Activated CD4-positive, alpha-beta T cell treated with anti-CD3 and anti-CD28 coated beads for 1 hour (primary cell): ENCODE measurements at regions not wholly inside any gene's neighbourhood (a gene's known extent, or its start where the extent isn't known, plus 50 kb on each side); places are given as distances from the start of the nearest gene placed in this dataset.
"Not testable (repeated sequence)": the region's sequence is repeated elsewhere in the genome, so short reads cannot be mapped to it uniquely, and the experiment has no call there.

Experiments
- DNase-seq: peaks from one replicate; pipeline ENCODE4 v3.0.0-alpha.2; 2020

DNA sequence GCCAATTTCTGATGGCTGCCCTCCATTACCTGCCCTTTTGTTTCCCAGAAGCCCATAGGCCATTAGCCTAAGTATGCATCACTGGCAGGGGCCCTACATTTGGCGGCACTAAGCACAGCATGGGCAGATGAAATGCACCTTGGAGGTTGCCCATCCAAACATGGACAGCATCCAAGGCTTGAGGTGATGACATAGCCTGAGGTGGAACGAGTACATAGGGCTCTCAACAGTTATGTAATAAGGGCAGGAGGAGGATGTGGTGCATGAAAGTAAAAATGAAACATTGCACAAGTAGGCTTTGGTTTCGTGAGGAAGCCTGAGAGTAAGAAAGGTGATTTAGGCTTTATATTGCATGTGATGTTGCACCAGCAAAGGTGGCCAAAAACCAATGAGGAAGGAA, 148.1 kb downstream of the FAM76B start:
- DNase-seq: no peak

DNA sequence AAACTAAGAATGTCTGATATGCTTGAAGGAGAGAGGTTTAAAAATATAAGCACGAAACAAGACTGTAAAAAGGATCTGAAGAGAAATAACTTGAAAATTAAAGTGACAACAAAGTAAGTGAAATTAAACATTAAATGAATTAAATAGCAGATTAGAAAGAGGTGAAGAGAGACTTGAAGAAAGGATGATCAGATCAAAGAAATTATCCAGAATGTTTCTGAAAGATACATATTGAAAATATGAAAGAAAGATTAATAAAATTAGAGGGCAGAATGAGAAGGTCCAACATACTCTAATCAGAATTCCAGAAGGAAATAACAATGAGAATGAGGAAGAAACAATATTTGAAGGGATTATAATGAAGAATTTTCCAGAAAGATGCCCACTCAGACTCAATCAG, 151.1 kb downstream of the FAM76B start:
- no peak for DNase-seq

DNA sequence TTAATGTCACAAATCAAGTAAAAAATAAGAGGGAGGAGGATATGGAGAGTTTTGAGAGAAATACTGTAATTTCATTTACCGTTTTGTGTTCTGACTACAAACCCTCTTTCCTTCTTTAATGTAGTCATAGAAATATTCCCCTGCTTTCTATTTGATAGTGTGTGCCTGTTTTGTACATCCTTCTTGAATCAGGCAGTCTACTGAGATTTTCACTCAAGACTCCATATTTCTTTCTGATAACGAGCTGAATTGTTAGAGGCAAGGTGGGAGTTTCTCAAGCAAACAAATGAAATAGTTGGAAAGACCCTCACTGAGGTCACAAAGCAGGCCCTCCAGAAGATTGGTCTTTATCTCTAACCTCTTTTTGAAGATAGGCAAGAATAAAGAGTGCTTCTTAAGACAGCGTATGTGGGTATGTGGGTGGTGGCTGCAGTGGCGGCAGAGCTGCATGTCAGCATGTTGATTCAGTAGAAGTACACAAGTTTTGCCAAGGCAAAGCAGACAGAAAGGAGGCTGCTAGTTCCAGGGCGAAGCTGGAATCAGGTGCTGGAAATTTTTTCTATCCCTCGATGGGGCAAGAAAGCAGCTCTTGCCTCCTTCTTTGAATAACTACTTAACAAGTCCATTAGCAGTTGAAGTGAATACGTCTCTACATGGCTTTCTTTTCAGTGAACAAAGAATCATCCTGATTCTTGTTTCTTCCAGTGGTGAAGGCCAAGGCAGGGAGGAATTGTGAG, 164.2 kb downstream of the FAM76B start:
- no peak for DNase-seq

DNA sequence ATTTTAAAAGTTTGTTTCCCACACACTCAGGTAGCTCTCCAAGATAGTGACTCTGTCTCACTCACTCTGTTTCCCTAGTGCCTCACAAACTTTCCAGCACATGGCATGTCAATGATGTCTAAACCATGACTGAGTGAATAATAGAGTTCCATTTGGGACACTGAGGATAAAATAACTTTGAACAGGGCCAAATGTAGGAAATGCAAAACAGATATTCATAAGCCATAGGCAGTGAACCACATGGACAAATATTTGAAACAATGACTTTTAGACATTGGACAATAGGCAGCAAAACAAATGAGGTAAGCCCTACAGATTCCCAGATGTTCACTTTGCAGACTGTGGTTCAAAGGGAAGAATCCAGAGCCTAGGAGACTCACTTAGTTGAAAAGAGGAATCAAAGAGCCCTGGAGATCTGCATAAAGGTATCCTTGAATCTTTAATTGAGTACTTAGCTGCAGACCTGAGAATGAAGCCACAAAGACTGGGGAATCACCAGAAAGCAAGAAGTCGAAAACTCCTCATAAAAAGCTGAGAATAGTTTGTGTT, 173.3 kb downstream of the FAM76B start:
- no peak for DNase-seq

GRCh38 chr11:95611827-95612226, 177.8 kb downstream of the FAM76B start:
- no peak for DNase-seq

- not testable (repeated sequence) for DNase-seq
Observed at GRCh38 chr11:95610185-95610584, 179.4 kb downstream of the FAM76B start.

GRCh38 chr11:95608093-95608492, 181.5 kb downstream of the FAM76B start:
- DNase-seq: no peak

DNA sequence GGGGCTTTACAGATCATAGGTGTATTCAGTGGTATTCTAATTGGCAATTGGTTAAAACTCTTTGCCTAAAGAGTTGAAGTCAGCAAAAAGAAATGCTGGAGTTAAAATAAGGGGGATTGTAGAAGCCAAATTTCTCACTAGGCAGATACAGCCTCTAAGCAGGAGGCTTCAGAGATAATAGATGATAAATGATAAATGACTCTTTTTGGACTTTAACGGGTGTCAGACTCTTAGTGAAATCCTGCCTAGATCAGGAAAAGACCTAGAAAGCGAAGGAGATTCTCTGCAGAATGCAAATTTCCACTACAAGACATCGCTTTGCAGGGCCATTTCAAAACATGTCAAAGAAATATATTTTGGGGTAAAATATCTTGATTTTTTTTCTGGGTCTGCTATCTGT, 182.8 kb downstream of the FAM76B start:
- DNase-seq: no peak

GRCh38 chr11:95605271-95605940, 184.2 kb downstream of the FAM76B start:
- no peak for DNase-seq

GRCh38 chr11:95599959-95600586, 189.5 kb downstream of the FAM76B start:
- DNase-seq: no peak

DNA sequence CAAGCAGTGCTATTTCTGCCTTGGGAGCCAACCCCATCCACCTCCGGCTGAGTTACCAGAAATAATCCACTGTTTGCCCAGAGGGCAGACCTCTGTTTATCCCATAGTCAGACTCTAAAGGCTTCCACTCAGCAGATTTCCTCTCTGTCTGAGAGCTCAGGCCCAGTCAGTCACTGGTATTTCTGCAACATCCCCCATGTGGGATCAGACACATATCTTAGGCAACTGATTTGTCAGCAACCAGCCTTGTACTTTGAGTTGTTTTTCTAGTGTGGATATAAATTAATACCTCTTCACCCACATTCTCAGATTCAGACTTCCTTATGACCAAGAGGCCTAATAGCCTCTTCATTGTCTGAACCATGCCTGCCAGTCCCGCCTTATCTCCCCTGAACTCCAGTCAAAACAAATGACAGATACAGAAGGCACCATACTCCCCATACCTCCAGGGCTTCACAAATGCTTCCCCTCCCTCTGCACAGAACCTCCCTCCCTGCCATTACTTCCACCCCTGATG, 193.6 kb downstream of the FAM76B start:
- no peak for DNase-seq

DNA sequence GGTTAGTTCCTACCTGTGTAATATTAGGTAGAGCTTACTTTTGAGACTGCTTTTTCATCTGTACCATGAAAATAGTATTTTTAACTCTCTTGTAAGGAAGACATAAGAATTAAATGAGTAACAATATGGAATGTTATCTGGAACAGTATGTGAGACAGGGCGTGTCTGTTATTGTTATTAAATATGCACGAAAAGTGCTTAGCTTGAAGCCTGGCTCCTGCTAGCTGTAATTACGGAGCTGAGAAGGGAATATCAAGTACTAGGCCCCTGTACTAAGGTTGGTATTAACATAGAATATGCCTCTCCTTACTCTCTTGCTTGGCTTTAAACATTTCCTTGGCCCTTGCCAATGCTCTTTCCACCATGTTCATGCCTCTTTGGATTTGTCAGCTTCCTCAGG, 194.0 kb downstream of the FAM76B start:
- no peak for DNase-seq

DNA sequence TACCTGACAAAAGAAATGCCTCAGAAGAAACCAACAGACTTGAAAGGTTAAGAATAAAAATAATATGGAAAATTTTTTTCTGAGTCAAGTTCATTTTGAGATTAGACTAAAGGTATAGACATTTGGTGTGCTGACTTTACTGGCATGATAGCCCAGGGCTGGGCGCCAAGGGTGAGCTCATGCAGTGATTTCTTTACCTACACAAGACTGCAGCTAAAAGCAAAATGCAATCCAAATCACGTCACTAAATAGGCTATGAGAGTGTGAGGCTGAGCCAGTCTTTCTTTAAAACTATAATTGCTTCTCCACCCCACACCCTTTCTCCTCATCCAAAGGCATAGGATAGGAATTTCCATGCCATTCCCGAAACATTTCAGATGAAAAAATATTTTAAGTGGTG, 196.5 kb downstream of the FAM76B start:
- no peak for DNase-seq

- no peak for DNase-seq
Observed at GRCh38 chr11:95592471-95592870, 197.1 kb downstream of the FAM76B start.

DNA sequence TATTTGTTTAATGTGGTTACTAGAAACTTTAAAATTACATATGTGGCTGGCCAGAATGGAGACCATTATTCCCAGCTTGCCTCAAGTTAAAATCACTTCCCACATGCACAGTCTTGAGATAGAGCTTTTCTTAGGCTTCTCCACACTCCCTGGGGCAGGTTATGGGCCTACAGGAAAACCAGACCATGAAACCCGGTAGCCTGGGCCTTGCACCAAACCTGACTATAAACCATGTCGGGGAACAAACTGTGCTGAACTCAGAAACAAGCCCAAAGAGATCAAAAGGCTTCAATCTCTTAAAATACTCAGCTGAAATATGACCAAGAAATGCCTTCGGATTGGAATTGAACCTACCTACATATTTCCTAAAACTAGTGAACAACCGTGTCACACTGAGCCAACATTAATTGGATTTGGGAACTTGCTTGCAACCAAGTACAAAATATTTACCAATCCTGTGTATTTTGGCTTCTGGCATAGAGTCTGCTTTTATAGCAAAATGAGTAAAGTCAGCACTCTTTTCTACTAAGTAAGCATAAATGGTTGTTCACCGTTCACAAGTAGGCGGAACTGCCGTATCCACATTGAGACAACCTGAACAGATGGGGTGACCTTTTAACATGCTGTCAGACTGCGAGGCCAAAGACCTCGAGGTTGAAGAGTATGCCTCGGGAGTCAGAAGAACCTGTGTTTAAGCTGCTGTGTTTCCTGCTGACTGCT, 199.5 kb downstream of the FAM76B start:
- DNase-seq: no peak

DNA sequence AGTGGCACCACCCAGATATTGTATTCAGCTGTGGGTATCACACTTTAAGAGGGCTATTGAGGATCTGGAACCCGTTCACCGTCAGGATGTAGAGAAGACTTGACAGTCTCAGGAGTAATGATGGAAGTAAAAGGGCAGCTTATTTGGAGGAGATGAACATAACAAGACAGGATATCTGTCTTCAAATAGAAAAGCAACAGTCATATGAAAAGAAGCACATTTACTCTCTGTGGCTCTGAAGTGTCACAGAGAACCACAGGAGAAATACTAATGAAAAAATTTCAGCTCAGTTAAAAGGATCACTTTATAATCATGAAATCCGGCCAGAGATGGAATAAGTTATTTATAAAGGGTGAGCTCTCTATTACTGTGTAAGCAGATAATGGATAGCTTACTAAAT, 200.8 kb downstream of the FAM76B start:
- no peak for DNase-seq

DNA sequence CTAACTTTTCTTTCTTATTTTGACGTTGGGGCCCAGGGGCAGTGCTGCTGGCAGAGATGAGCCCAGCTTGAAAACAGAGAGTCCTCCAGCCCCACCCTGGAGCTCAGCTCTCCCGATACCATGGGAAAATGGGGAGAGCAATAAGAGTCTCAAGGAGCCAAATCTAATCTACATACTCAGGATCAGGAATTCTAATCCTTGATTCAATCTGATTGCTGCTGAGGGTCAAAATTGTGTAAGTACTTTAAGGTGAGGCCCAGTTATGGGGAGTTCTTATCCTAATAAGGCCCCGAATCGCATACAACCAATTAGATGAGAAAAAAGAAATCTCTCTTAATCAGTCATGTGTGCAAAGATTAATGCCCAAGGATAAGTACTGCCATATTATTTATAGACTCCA, 202.9 kb downstream of the FAM76B start:
- DNase-seq: no peak

GRCh38 chr11:95586155-95586554, 203.4 kb downstream of the FAM76B start:
- no peak for DNase-seq

DNA sequence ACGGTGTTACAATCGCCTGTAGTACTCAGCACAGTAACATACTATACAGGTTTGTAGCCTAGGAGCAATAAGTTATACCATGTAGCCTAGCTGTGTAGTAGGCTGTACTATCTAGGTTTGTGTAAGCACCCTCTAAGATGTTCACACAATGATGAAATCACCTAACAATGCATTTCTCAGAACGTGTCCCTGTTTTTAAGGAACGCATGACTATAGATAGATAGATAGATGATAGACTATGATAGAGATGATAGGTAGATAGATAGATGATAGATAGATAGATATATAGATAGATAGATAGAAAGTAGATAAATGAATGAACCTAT, 203.9 kb downstream of the FAM76B start:
- no peak for DNase-seq

- no peak for DNase-seq
Observed at GRCh38 chr11:95585069-95585751, 204.4 kb downstream of the FAM76B start.

DNA sequence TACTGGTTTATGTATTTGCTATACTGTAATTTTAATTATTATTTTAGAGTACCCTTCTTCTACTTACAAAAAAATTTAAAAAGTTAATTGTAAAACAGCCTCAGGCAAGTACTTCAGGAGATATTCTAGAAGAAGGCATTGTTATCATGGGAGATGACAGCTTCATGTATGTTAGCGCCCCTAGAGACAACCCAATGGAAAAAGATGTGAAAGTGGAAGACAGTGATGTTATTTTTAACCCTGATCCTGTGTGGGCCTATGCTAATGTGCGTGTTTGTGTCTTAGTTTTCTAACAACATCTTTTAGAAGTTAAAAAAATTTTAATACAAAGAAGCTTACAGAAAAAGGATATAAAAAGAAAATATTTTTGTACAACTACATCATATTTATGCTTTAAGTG, 205.0 kb downstream of the FAM76B start:
- DNase-seq: no peak

GRCh38 chr11:95584180-95584579, 205.4 kb downstream of the FAM76B start:
- DNase-seq: no peak
